GM12865 (cell line): ENCODE measurements at regions not wholly inside any gene's neighbourhood (a gene's known extent, or its start where the extent isn't known, plus 50 kb on each side); places are given as distances from the start of the nearest gene placed in this dataset.

Experiments
- DNase-seq: peaks from one replicate; pipeline ENCODE4 v3.0.0; 2010; ENCODE audit warnings: low read depth
- H3K4me3 ChIP-seq: 2 replicates; pipeline ENCODE4 v1.5.1; 2011; ENCODE audit warnings: mild to moderate bottlenecking, low read depth, low read length, control low read depth
- CTCF ChIP-seq: IDR thresholded peaks from 2 replicates; pipeline ENCODE4 v1.5.1; 2011; ENCODE audit warnings: low read length, control low read depth, low read depth, inconsistent platforms; ENCODE audit not compliant: insufficient read depth; ENCODE audit errors: missing control alignments

DNA sequence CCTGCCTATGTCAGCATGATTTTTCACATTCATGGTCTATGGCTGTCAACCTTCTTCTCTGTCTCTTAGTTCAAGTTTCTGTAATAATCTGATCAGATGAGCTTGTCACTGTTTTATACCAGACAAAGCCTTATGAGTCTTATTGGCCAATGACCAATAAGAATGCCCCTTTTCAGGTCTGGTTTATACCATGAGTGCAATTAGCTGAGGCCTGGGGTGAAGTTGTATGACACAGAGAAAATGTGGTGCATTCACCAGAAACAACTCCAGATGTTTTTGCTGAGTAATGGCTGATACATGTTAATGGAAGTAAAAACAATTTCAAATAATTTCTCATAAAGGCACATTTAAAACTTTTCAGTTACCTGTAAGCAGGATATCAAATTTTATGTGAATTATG, 218.6 kb upstream of the CDH8 start:
- no peak for DNase-seq
- no peak overlapping the region for H3K4me3 ChIP-seq
- no peak for TF ChIP-seq CTCF

- DNase-seq = no peak
- H3K4me3 ChIP-seq = no peak overlapping the region
- no peak for TF ChIP-seq CTCF
Measured at GRCh38 chr16:62254372-62254771, 218.1 kb upstream of the CDH8 start.

GRCh38 chr16:62253966-62254365, 217.7 kb upstream of the CDH8 start:
- no peak overlapping the region for H3K4me3 ChIP-seq
- DNase-seq = no peak
- no peak for TF ChIP-seq CTCF

- no peak for TF ChIP-seq CTCF
- no peak for DNase-seq
- no peak overlapping the region for H3K4me3 ChIP-seq
Measured at GRCh38 chr16:62249069-62249468, 212.8 kb upstream of the CDH8 start.

DNA sequence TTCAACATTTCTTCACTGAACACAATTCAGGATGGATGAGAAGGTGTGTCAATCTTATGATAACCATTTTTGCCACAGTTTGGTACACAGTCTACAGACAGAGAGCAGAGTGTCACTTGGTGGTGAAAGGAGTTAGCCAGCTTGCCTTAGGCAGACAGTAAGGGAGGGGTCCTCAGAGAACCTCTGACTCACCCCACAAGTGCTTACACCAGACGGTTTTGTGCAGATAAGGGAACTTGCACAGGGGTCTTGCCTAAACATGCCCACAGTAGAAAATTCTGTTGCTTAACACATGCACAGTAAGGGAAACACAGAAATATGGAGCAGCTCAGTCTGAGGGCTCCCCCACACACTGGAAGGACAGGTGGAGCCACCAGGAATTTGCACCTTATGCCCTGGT, 204.5 kb upstream of the CDH8 start:
- no peak for TF ChIP-seq CTCF

DNA sequence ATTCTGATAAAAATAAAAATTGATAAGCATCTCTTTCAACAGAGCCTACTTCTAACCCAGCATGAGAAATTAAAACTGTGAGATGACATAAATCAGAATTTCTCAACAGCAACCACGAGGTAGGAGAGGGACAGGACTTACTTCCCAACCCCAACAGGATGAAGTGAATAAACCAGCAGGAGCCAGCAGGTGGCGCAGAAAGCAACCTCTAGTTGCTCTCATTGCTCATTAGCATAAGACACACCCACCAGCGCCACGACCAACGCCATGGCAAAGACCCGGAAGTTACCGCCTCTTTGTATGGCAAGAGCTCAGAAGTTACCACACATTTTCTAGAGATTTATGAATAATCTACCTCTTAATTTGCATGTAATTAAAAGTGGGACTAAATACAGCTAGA, 189.4 kb upstream of the CDH8 start:
- TF ChIP-seq CTCF = peak; percentile 42
- H3K4me3 ChIP-seq = no peak overlapping the region
- peak; percentile 62 for DNase-seq

More for the DNA sequence above, 204.5 kb upstream of the CDH8 start:
- no peak overlapping the region for H3K4me3 ChIP-seq
- DNase-seq = no peak

DNA sequence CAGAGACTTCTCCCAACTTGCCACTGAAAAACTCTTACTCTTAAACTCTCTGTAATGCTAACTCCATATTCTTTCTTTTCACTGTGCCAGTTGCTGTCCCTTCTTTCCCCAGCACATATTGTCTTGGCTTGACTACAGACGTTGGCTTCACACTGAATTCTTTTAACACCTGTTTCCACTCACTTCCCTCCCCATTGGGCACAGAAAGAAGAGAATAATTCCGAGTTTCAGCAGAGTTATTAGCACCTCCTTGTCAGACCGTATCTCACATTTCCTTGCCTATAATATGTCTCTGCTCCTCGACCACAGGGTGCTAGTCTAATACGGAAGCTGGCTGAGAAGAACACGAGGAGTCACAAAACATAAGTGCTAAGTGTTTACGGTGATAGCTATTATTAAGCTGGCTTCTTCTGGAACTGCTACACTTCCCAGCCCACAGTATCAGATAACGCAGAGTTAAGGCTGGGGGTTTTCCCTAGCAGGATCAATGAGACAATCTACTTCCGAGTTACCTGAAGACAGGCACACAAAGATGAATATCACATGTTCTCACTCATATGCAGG, 188.5 kb upstream of the CDH8 start:
- no peak for DNase-seq
- no peak overlapping the region for H3K4me3 ChIP-seq
- no peak for TF ChIP-seq CTCF
